ENCODE measurements at regions not wholly inside any gene's neighbourhood (a gene's known extent, or its start where the extent isn't known, plus 50 kb on each side); places are given as distances from the start of the nearest gene placed in this dataset.

- Histone ChIP-seq H3K27ac (ENCODE audit: low read length) (no peak overlapping the region), H3K4me3 (ENCODE audit: low read length) (no peak overlapping the region), H3K27me3 (ENCODE audit: insufficient read depth, low read depth, low read length) (no peaks in the 10 kb centered on the region), H2AFZ (ENCODE audit: low read depth, low read length) (no peak overlapping the region), H3K4me2 (ENCODE audit: low read length) (no peak overlapping the region), H3K36me3 (ENCODE audit: insufficient read depth, low read length) (no peaks in the 10 kb centered on the region), H3F3A (ENCODE audit: insufficient read depth, low read length, poor library complexity, severe bottlenecking) (no peaks in the 10 kb centered on the region), H3K79me2 (replicated peaks; ENCODE audit: insufficient read depth, low read length) (no peaks in the 10 kb centered on the region), H3K9me2 (ENCODE audit: insufficient read depth, low read length) (no peaks in the 10 kb centered on the region), H3K9ac (ENCODE audit: low read length) (no peak overlapping the region), H4K20me1 (ENCODE audit: insufficient read depth) (no peaks in the 10 kb centered on the region), H3K9me3 (ENCODE audit: low read length) (no peaks in the 10 kb centered on the region)
- TF ChIP-seq EZH2 (IDR thresholded peaks at IDR 0.05; ENCODE audit: borderline replicate concordance, insufficient read depth, low read length, poor library complexity, severe bottlenecking) (no peak), MXI1 (conservative IDR thresholded peaks at IDR 0.05; ENCODE audit: poor library complexity, severe bottlenecking) (no peak), POLR2AphosphoS5 (IDR thresholded peaks at IDR 0.05) (no peak), CTCF (IDR thresholded peaks at IDR 0.05; ENCODE audit: poor library complexity, severe bottlenecking) (no peak), SMC3 (conservative IDR thresholded peaks at IDR 0.05; ENCODE audit: poor library complexity) (no peak), EP300 (conservative IDR thresholded peaks at IDR 0.05; ENCODE audit: poor library complexity, severe bottlenecking) (no peak), TAF1 (IDR thresholded peaks at IDR 0.05; ENCODE audit: low read depth) (no peak), RAD21 (conservative IDR thresholded peaks at IDR 0.05) (no peak), REST (IDR thresholded peaks at IDR 0.05; ENCODE audit: borderline replicate concordance) (no peak)
These were observed 82.8 kb upstream of the TCEAL2 start for GRCh38 chrX:102042372-102043325.

GRCh38 chrX:102029026-102029425 lies 96.5 kb upstream of the TCEAL2 start:
- no peak overlapping the region for H3K9ac ChIP-seq (ENCODE audit: low read length)
- H3K4me3 ChIP-seq (ENCODE audit: low read length): no peak overlapping the region
- no peaks in the 10 kb centered on the region for H3K79me2 ChIP-seq (replicated peaks; ENCODE audit: insufficient read depth, low read length)
- H3K27ac ChIP-seq (ENCODE audit: low read length): no peak overlapping the region
- H3K9me2 ChIP-seq (ENCODE audit: insufficient read depth, low read length): no peaks in the 10 kb centered on the region
- H3K4me2 ChIP-seq (ENCODE audit: low read length): no peak overlapping the region
- no peaks in the 10 kb centered on the region for H3K36me3 ChIP-seq (ENCODE audit: insufficient read depth, low read length)
- no peak overlapping the region for H2AFZ ChIP-seq (ENCODE audit: low read depth, low read length)
- no peaks in the 10 kb centered on the region for H3K27me3 ChIP-seq (ENCODE audit: insufficient read depth, low read depth, low read length)
- no peaks in the 10 kb centered on the region for H3F3A ChIP-seq (ENCODE audit: insufficient read depth, low read length, poor library complexity, severe bottlenecking)
- H3K9me3 ChIP-seq (ENCODE audit: low read length): no peaks in the 10 kb centered on the region
- TF ChIP-seq MXI1 (conservative IDR thresholded peaks at IDR 0.05; ENCODE audit: poor library complexity, severe bottlenecking) (no peak), TAF1 (IDR thresholded peaks at IDR 0.05; ENCODE audit: low read depth) (no peak), EP300 (conservative IDR thresholded peaks at IDR 0.05; ENCODE audit: poor library complexity, severe bottlenecking) (no peak), REST (IDR thresholded peaks at IDR 0.05; ENCODE audit: borderline replicate concordance) (no peak), POLR2AphosphoS5 (IDR thresholded peaks at IDR 0.05) (no peak), CTCF (IDR thresholded peaks at IDR 0.05; ENCODE audit: poor library complexity, severe bottlenecking) (no peak), EZH2 (IDR thresholded peaks at IDR 0.05; ENCODE audit: borderline replicate concordance, insufficient read depth, low read length, poor library complexity, severe bottlenecking) (no peak), SMC3 (conservative IDR thresholded peaks at IDR 0.05; ENCODE audit: poor library complexity) (no peak)
- H4K20me1 ChIP-seq (ENCODE audit: insufficient read depth): no peaks in the 10 kb centered on the region
